ENCODE measurements at regions not wholly inside any gene's neighbourhood (a gene's known extent, or its start where the extent isn't known, plus 50 kb on each side); places are given as distances from the start of the nearest gene placed in this dataset.

- no peak for TF ChIP-seq CTCF (conservative IDR thresholded peaks at IDR 0.05; ENCODE audit: low read depth, low read length)
- TF ChIP-seq EZH2 (IDR thresholded peaks at IDR 0.05; ENCODE audit: low read length, unreplicated experiment): no peak
- no peak for TF ChIP-seq EZH2phosphoT487 (IDR thresholded peaks at IDR 0.05; ENCODE audit: borderline replicate concordance, low read length)
Observed at GRCh38 chr2:158046121-158046880, 55.4 kb upstream of the UPP2 start.

Data from PC-3 (cell line).